H1 (cell line): ENCODE measurements at regions not wholly inside any gene's neighbourhood (a gene's known extent, or its start where the extent isn't known, plus 50 kb on each side); places are given as distances from the start of the nearest gene placed in this dataset.

Experiments used
- CTCF ChIA-PET: fragments of 300-600 bp; sonication (Branson Sonifier 250); formaldehyde crosslinking; loops from one replicate; lab custom pipeline; 2021; ENCODE audit not compliant: partially characterized antibody; lab: Charles Lee
- POLR2A ChIA-PET: fragments of 300-600 bp; sonication (Branson Sonifier 250); formaldehyde crosslinking; loops from one replicate; lab custom pipeline; 2021; ENCODE audit warnings: inconsistent platforms; ENCODE audit not compliant: partially characterized antibody; lab: Charles Lee
- DNase-seq, 2 experiments: peaks; one replicate each; pipeline versions ENCODE4 v3.0.0 to v3.0.0-alpha.2; 2010 to 2022; ENCODE audit warnings: low spot score in 2 of 2, low read depth in 1 of 2, mixed read lengths in 1 of 2
- FAIRE-seq: peaks from 2 replicates; lab custom pipeline; 2011; peaks lifted over from hg19 to GRCh38; lab: Jason Lieb, UNC
- H2AFZ ChIP-seq: 2 replicates; pipeline ENCODE4 v1.8.1; 2012; ENCODE audit warnings: low read length, inconsistent platforms
- H2AK5ac ChIP-seq: 2 replicates; pipeline ENCODE4 v1.6.1; 2013; ENCODE audit warnings: low read depth, low read length
- H2BK120ac ChIP-seq: replicated peaks from 2 replicates; pipeline ENCODE3; 2013; ENCODE audit warnings: low read depth, low read length, inconsistent platforms
- H2BK12ac ChIP-seq: 2 replicates; pipeline ENCODE4 v1.6.1; 2013; ENCODE audit warnings: low read depth, low read length
- H2BK15ac ChIP-seq: 2 replicates; pipeline ENCODE4 v1.6.1; 2013; ENCODE audit warnings: low read length
- H2BK20ac ChIP-seq: 2 replicates; pipeline ENCODE4 v1.6.1; 2013; ENCODE audit warnings: low read length
- H2BK5ac ChIP-seq: 2 replicates; pipeline ENCODE4 v1.6.1; 2013; ENCODE audit warnings: low read depth, low read length
- H3K14ac ChIP-seq: 2 replicates; pipeline ENCODE4 v1.6.1; 2013; ENCODE audit warnings: inconsistent platforms; ENCODE audit not compliant: insufficient read length
- H3K18ac ChIP-seq: 2 replicates; pipeline ENCODE4 v1.6.1; 2013; ENCODE audit warnings: low read length; ENCODE audit errors: extremely low read depth
- H3K23ac ChIP-seq: 2 replicates; pipeline ENCODE4 v1.6.1; 2013; ENCODE audit warnings: inconsistent platforms; ENCODE audit not compliant: insufficient read length
- H3K23me2 ChIP-seq: 2 replicates; pipeline ENCODE4 v1.6.1; 2013; ENCODE audit warnings: low read depth, low read length
- H3K27ac ChIP-seq: 2 replicates; pipeline ENCODE4 v1.6.1; 2011; ENCODE audit warnings: low read depth, low read length, inconsistent platforms
- H3K27me3 ChIP-seq, 4 experiments: replicated peaks in 1 of 4; 1 replicate in 1 of 4; 2 replicates in 3 of 4; pipeline versions ENCODE4 v1.6.1 to v1.8.1; 2011 to 2013; ENCODE audit warnings: low read length in 3 of 4, mild to moderate bottlenecking in 3 of 4, inconsistent platforms in 2 of 4, mixed read lengths in 2 of 4, moderate library complexity in 1 of 4; ENCODE audit not compliant: control insufficient read depth in 3 of 4, insufficient read depth in 3 of 4; ENCODE audit errors: extremely low read depth in 1 of 4
- H3K36me3 ChIP-seq, 4 experiments: 2 replicates each; pipeline versions ENCODE4 v1.6.1 to v1.8.1; 2011 to 2013; ENCODE audit warnings: mild to moderate bottlenecking in 4 of 4, low read length in 3 of 4, moderate library complexity in 2 of 4, control low read depth in 1 of 4, inconsistent platforms in 1 of 4; ENCODE audit not compliant: insufficient read depth in 4 of 4, control insufficient read depth in 2 of 4
- H3K4ac ChIP-seq: replicated peaks from 2 replicates; pipeline ENCODE3; 2013; ENCODE audit warnings: low read length, low read depth, mixed read lengths, inconsistent platforms; ENCODE audit not compliant: insufficient read length
- H3K4me1 ChIP-seq, 4 experiments: replicated peaks in 1 of 4; 1 replicate in 1 of 4; 2 replicates in 3 of 4; pipeline versions ENCODE4 v1.6.1 to v1.8.1; 2011 to 2013; ENCODE audit warnings: low read length in 3 of 4, inconsistent platforms in 2 of 4, mixed read lengths in 1 of 4; ENCODE audit not compliant: insufficient read depth in 4 of 4, control insufficient read depth in 3 of 4
- H3K4me2 ChIP-seq, 2 experiments: 2 replicates each; pipeline versions ENCODE4 v1.6.1 to v1.8.1; 2011 to 2013; ENCODE audit warnings: low read depth in 2 of 2, low read length in 2 of 2, control low read depth in 1 of 2, inconsistent platforms in 1 of 2, mild to moderate bottlenecking in 1 of 2; ENCODE audit not compliant: insufficient read depth in 1 of 2
- H3K4me3 ChIP-seq, 4 experiments: fragments of 200-600, 300-600 bp in 1 of 4; sonication (generic), shearing (Covaris generic), sonication (Bioruptor Twin) in 1 of 4; 2 replicates each; pipeline versions ENCODE4 v1.5.1 to v1.8.1; 2011 to 2016; ENCODE audit warnings: low read length in 4 of 4, low read depth in 3 of 4, control low read depth in 2 of 4, inconsistent platforms in 2 of 4, mild to moderate bottlenecking in 2 of 4, mixed read lengths in 1 of 4, moderate library complexity in 1 of 4; ENCODE audit not compliant: insufficient read depth in 2 of 4; ENCODE audit errors: extremely low read depth in 1 of 4
- H3K56ac ChIP-seq: replicated peaks from 2 replicates; pipeline ENCODE3; 2013; ENCODE audit warnings: low read depth, mild to moderate bottlenecking, mixed read lengths, low read length, inconsistent platforms; ENCODE audit not compliant: insufficient read length
- H3K79me1 ChIP-seq: 2 replicates; pipeline ENCODE4 v1.6.1; 2013; ENCODE audit warnings: low read depth, low read length, control low read depth
- H3K79me2 ChIP-seq, 2 experiments: 2 replicates each; pipeline versions ENCODE4 v1.6.1 to v1.8.1; 2012 to 2013; ENCODE audit warnings: low read length in 2 of 2, mild to moderate bottlenecking in 2 of 2, inconsistent platforms in 1 of 2; ENCODE audit not compliant: insufficient read depth in 2 of 2, control insufficient read depth in 1 of 2
- H3K9ac ChIP-seq, 4 experiments: replicated peaks in 1 of 4; 1 replicate in 1 of 4; 2 replicates in 3 of 4; pipeline versions ENCODE4 v1.6.1 to v1.8.1; 2011 to 2013; ENCODE audit warnings: low read depth in 3 of 4, low read length in 3 of 4, control low read depth in 2 of 4, mild to moderate bottlenecking in 2 of 4, moderate library complexity in 2 of 4, inconsistent platforms in 1 of 4; ENCODE audit errors: extremely low read depth in 1 of 4
- H3K9me3 ChIP-seq, 2 experiments: 2 replicates each; pipeline versions ENCODE4 v1.6.1 to v1.8.1; 2012 to 2013; ENCODE audit warnings: mild to moderate bottlenecking in 2 of 2, moderate library complexity in 2 of 2, control low read depth in 1 of 2, inconsistent platforms in 1 of 2, low read depth in 1 of 2, low read length in 1 of 2, mixed read lengths in 1 of 2; ENCODE audit not compliant: insufficient read depth in 2 of 2
- H4K20me1 ChIP-seq, 2 experiments: replicated peaks in 1 of 2; 2 replicates each; pipeline versions ENCODE3 to v1.8.1; 2011 to 2013; ENCODE audit warnings: inconsistent platforms in 2 of 2, low read length in 2 of 2, mild to moderate bottlenecking in 1 of 2; ENCODE audit not compliant: insufficient read depth in 2 of 2, control insufficient read depth in 1 of 2
- H4K5ac ChIP-seq: 2 replicates; pipeline ENCODE4 v1.6.1; 2013; ENCODE audit warnings: low read length, low read depth, mixed read lengths, inconsistent platforms; ENCODE audit not compliant: insufficient read length
- H4K8ac ChIP-seq: 2 replicates; pipeline ENCODE4 v1.8.0; 2013; ENCODE audit warnings: mild to moderate bottlenecking, moderate library complexity, low read length, inconsistent platforms; ENCODE audit not compliant: insufficient read depth; ENCODE audit errors: extremely low read depth
- H4K91ac ChIP-seq: replicated peaks from 2 replicates; pipeline ENCODE3; 2013; ENCODE audit warnings: low read length, mixed read lengths, inconsistent platforms; ENCODE audit not compliant: insufficient read length
- CHD1 ChIP-seq: IDR thresholded peaks from 2 replicates; pipeline ENCODE4 v1.6.1; 2012; ENCODE audit warnings: low read depth, low read length, improper control_type of control experiment
- CHD2 ChIP-seq: IDR thresholded peaks from 2 replicates; pipeline ENCODE4 v1.6.1; 2012; ENCODE audit warnings: low read length, improper control_type of control experiment
- CTCF ChIP-seq, 3 experiments: IDR thresholded peaks; 1 replicate in 2 of 3; 2 replicates in 1 of 3; pipeline versions ENCODE4 v1.5.1 to v1.6.1; 2011; ENCODE audit warnings: low read length in 3 of 3, mild to moderate bottlenecking in 3 of 3, inconsistent platforms in 2 of 3, low read depth in 1 of 3, moderate library complexity in 1 of 3; ENCODE audit not compliant: insufficient read depth in 1 of 3; ENCODE audit errors: control extremely low read depth in 1 of 3
- E2F6 ChIP-seq: IDR thresholded peaks from 2 replicates; pipeline ENCODE4 v1.6.1; 2012; ENCODE audit warnings: inconsistent platforms
- EGR1 ChIP-seq: IDR thresholded peaks from 2 replicates; pipeline ENCODE4 v1.6.1; 2011; ENCODE audit warnings: low read depth, low read length, borderline replicate concordance
- FOSL1 ChIP-seq: IDR thresholded peaks from 2 replicates; pipeline ENCODE4 v1.6.1; 2011; ENCODE audit warnings: mild to moderate bottlenecking, low read depth, low read length, moderate library complexity; ENCODE audit not compliant: insufficient read depth
- GABPA ChIP-seq: IDR thresholded peaks from 2 replicates; pipeline ENCODE4 v1.6.1; 2011; ENCODE audit warnings: mild to moderate bottlenecking, low read length, moderate library complexity, borderline replicate concordance; ENCODE audit not compliant: insufficient read depth
- HDAC2 ChIP-seq, 2 experiments: fragments of 300-600 bp in 1 of 2; sonication (generic) in 1 of 2; IDR thresholded peaks; 2 replicates each; pipeline ENCODE4 v1.6.1; 2011 to 2012; ENCODE audit warnings: low read depth in 2 of 2, low read length in 2 of 2, mild to moderate bottlenecking in 2 of 2, moderate library complexity in 2 of 2, borderline replicate concordance in 1 of 2, inconsistent platforms in 1 of 2
- MAX ChIP-seq: IDR thresholded peaks from 2 replicates; pipeline ENCODE4 v1.6.1; 2012; ENCODE audit warnings: inconsistent platforms
- POU5F1 ChIP-seq: IDR thresholded peaks from 2 replicates; pipeline ENCODE4 v1.6.1; 2011; ENCODE audit warnings: low read depth, mild to moderate bottlenecking, low read length, moderate library complexity
- SP4 ChIP-seq: IDR thresholded peaks from 2 replicates; pipeline ENCODE4 v1.6.1; 2012; ENCODE audit warnings: low read length, inconsistent platforms
- YY1 ChIP-seq: IDR thresholded peaks from 2 replicates; pipeline ENCODE4 v1.6.1; 2011; ENCODE audit warnings: low read depth, mild to moderate bottlenecking, low read length
- WGBS, 2 experiments: shearing (Covaris generic) in 1 of 2; methylation state at CpG; one replicate each; pipeline versions ENCODE4 v1.1.6 to v1.1.7; 2013 to 2015; ENCODE audit warnings: low lambda C conversion rate in 2 of 2, mixed read lengths in 2 of 2, inconsistent platforms in 1 of 2, low coverage in 1 of 2, missing lambda C conversion rate in 1 of 2; ENCODE audit not compliant: insufficient replicate concordance in 2 of 2, insufficient coverage in 1 of 2, insufficient read length in 1 of 2; ENCODE audit errors: extremely low coverage in 1 of 2, missing lambda C conversion rate in 1 of 2; 5-methylcytosine and 5-hydroxymethylcytosine counted together

- Histone ChIP-seq H3K4me3 (no peak overlapping the region), H3K9me3 (peaks cover 56 to 64% of the 10 kb centered on the region in 2 experiments), H3K23ac (no peak overlapping the region), H3K14ac (no peak overlapping the region), H3K79me2 (no peaks in the 10 kb centered on the region), H2BK15ac (no peak overlapping the region), H3K4me1 (no peaks in the 10 kb centered on the region), H2BK120ac (no peak overlapping the region), H4K8ac (no peak overlapping the region), H2BK12ac (no peak overlapping the region), H2BK5ac (no peak overlapping the region), H4K5ac (no peak overlapping the region), H3K9ac (no peak overlapping the region), H3K23me2 (no peaks in the 10 kb centered on the region), H2BK20ac (no peak overlapping the region), H4K20me1 (no peaks in the 10 kb centered on the region), H3K79me1 (no peaks in the 10 kb centered on the region), H3K4ac (no peak overlapping the region), H3K4me2 (no peak overlapping the region), H3K27me3 (no peaks in the 10 kb centered on the region), H2AK5ac (no peak overlapping the region), H3K56ac (no peak overlapping the region), H3K18ac (no peak overlapping the region), H3K27ac (no peak overlapping the region), H2AFZ (no peak overlapping the region), H4K91ac (no peak overlapping the region), H3K36me3 (peaks cover 0 to 2% (median 0%) of the 10 kb centered on the region in 4 experiments; a peak in 1 of 8 replicates)
- ChIA-PET CTCF (no interaction called here), POLR2A (no interaction called here)
- 78% methylated on average over 5 of the region's 5 CpGs; no CpG with 5 or more reads in 1 of the 2 experiments for WGBS, 2 experiments
- FAIRE-seq (no peak), DNase-seq (no peak)
- no peak for TF ChIP-seq SP4
- TF ChIP-seq CHD1: no peak
- TF ChIP-seq E2F6: no peak
- no peak for TF ChIP-seq CHD2
- no peak for TF ChIP-seq YY1
- no peak for TF ChIP-seq POU5F1
- no peak for TF ChIP-seq FOSL1
- no peak for TF ChIP-seq EGR1
- no peak for TF ChIP-seq MAX
- TF ChIP-seq HDAC2 (IDR thresholded peaks at IDR 0.05; ENCODE audit: borderline replicate concordance in 1 of 2, low read depth in 2 of 2, low read length in 2 of 2): no peak
- no peak for TF ChIP-seq CTCF (IDR thresholded peaks at IDR 0.05; ENCODE audit: control extremely low read depth in 1 of 3, insufficient read depth in 1 of 3, low read depth in 1 of 3, low read length in 3 of 3)
- no peak for TF ChIP-seq GABPA
These were observed 861.6 kb downstream of the CBLN2 start for GRCh38 chr18:71682591-71682990.
